ENCODE measurements at regions not wholly inside any gene's neighbourhood (a gene's known extent, or its start where the extent isn't known, plus 50 kb on each side); places are given as distances from the start of the nearest gene placed in this dataset.
A peak's percentile ranks its signal among the peaks of the same experiment; 100 is the strongest.
"Not testable (repeated sequence)": the region's sequence is repeated elsewhere in the genome, so short reads cannot be mapped to it uniquely, and the experiment has no call there.

GRCh38 chr1:58180537-58180936 lies 366.0 kb downstream of the OMA1 start:
- DNase-seq = no peak

- not testable (repeated sequence) for DNase-seq
These were observed 377.4 kb downstream of the OMA1 start for GRCh38 chr1:58169160-58169559.

- DNase-seq = not testable (repeated sequence)
These were observed 379.4 kb downstream of the OMA1 start for GRCh38 chr1:58167131-58167530.

- DNase-seq = no peak
These were observed 380.1 kb downstream of the OMA1 start for GRCh38 chr1:58166417-58166816.

GRCh38 chr1:58165073-58165472 lies 381.5 kb downstream of the OMA1 start:
- DNase-seq = peak; percentile 2

GRCh38 chr1:58162952-58163550 lies 383.5 kb downstream of the OMA1 start:
- DNase-seq = peak; percentile 73

- no peak for DNase-seq
These were observed 387.1 kb downstream of the OMA1 start for GRCh38 chr1:58159434-58159830.

- no peak for DNase-seq
These were observed 387.8 kb downstream of the OMA1 start for GRCh38 chr1:58158506-58159433.

GRCh38 chr1:58158016-58158415 lies 388.5 kb downstream of the OMA1 start:
- DNase-seq = no peak

- DNase-seq = no peak
These were observed 389.3 kb downstream of the OMA1 start for GRCh38 chr1:58157256-58157655.

- DNase-seq = no peak
These were observed 389.7 kb downstream of the OMA1 start for GRCh38 chr1:58156831-58157230.

- DNase-seq = no peak
These were observed 390.4 kb downstream of the OMA1 start for GRCh38 chr1:58156124-58156468.

GRCh38 chr1:58155418-58156123 lies 391.0 kb downstream of the OMA1 start:
- peak; percentile 8 for DNase-seq

- DNase-seq = no peak
These were observed 392.3 kb downstream of the OMA1 start for GRCh38 chr1:58154256-58154655.

- no peak for DNase-seq
These were observed 393.8 kb downstream of the OMA1 start for GRCh38 chr1:58152697-58153096.

GRCh38 chr1:58149271-58149812 lies 397.2 kb downstream of the OMA1 start:
- no peak for DNase-seq

- DNase-seq = no peak
These were observed 401.7 kb downstream of the OMA1 start for GRCh38 chr1:58144698-58145270.

- no peak for DNase-seq
These were observed 402.4 kb downstream of the OMA1 start for GRCh38 chr1:58143972-58144697.

- no peak for DNase-seq
These were observed 410.1 kb downstream of the OMA1 start for GRCh38 chr1:58136387-58136786.

GRCh38 chr1:58135821-58136321 lies 410.7 kb downstream of the OMA1 start:
- no peak for DNase-seq

- no peak for DNase-seq
These were observed 413.0 kb downstream of the OMA1 start for GRCh38 chr1:58133562-58133961.

GRCh38 chr1:58123051-58123450 lies 423.5 kb downstream of the OMA1 start:
- DNase-seq = no peak
